Calu3 (cell line): ENCODE measurements at regions not wholly inside any gene's neighbourhood (a gene's known extent, or its start where the extent isn't known, plus 50 kb on each side); places are given as distances from the start of the nearest gene placed in this dataset.

Experiments
- BruUV-seq: library from RNA; stranded (reverse); fragments of 400-500 nt; replicated peaks from 2 replicates; lab custom pipeline; 2021; lab: Mats Ljungman, UMichigan
- CTCF ChIA-PET: fragments of 300-600 bp; sonication (Branson Sonifier 250); formaldehyde crosslinking; loops from one replicate; lab custom pipeline; 2022; ENCODE audit warnings: antibody characterized with exemption; lab: Charles Lee
- DNase-seq: peaks from one replicate; pipeline ENCODE4 v3.0.0; 2022
- H3K27ac Mint-ChIP-seq: one replicate; pipeline ENCODE4 v1.8.0; 2022; ENCODE audit warnings: mixed read lengths; ENCODE audit not compliant: unreplicated experiment
- H3K27me3 Mint-ChIP-seq: one replicate; pipeline ENCODE4 v1.8.0; 2022; ENCODE audit warnings: mixed read lengths; ENCODE audit not compliant: unreplicated experiment
- H3K36me3 Mint-ChIP-seq: one replicate; pipeline ENCODE4 v1.8.0; 2022; ENCODE audit warnings: mild to moderate bottlenecking, moderate library complexity, mixed read lengths; ENCODE audit not compliant: insufficient read depth, unreplicated experiment
- H3K4me1 Mint-ChIP-seq: one replicate; pipeline ENCODE4 v1.8.0; 2022; ENCODE audit warnings: mild to moderate bottlenecking, low read depth, mixed read lengths; ENCODE audit not compliant: unreplicated experiment
- H3K4me3 Mint-ChIP-seq: one replicate; pipeline ENCODE4 v1.8.0; 2022; ENCODE audit warnings: mild to moderate bottlenecking, low read depth, moderate library complexity, mixed read lengths; ENCODE audit not compliant: unreplicated experiment
- H3K9me3 Mint-ChIP-seq: one replicate; pipeline ENCODE4 v1.8.0; 2022; ENCODE audit warnings: low read depth, mixed read lengths; ENCODE audit not compliant: unreplicated experiment
- intact Hi-C: fragments of 100-400 bp; cut with micrococcal nuclease; formaldehyde crosslinking; loops from one replicate; pipeline ENCODE4 v1.10.0; 2022; ENCODE audit not compliant: unreplicated experiment
- TF ChIP-seq, protein P1 (sequence below): fragments of 200-600 bp; IDR thresholded peaks from one replicate; pipeline ENCODE4 v1.8.0; 2022; ENCODE audit warnings: antibody characterized with exemption; ENCODE audit not compliant: unreplicated experiment

DNA sequence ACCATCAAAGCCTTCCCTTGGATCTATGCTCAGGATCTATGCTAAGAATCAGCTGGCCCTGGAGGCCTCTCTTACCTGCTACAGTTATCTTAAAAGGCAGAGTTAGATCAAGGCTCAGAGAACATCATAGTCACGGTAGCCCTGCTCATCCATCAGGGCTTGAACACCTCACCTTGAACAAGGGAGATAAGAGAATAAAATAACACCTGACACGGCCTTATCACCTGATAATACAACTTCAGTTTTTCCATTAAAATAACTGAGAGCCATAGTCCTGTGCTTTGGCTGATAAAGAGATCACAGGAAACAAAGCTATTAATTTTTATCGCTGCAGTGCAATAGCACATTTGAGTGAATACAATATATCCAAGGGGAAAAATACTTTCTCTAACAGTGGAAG is 85.6 kb upstream of the LPP start:
- Mint-ChIP-seq H3K9me3 (no peaks in the 10 kb centered on the region), H3K27me3 (no peaks in the 10 kb centered on the region), H3K36me3 (no peaks in the 10 kb centered on the region), H3K27ac (no peak overlapping the region), H3K4me3 (no peak overlapping the region), H3K4me1 (peaks cover 8% of the 10 kb centered on the region)
- intact Hi-C loops = no loop called here
- DNase-seq = no peak
- BruUV-seq = no TSS peak
- TF ChIP-seq, protein P1, sequence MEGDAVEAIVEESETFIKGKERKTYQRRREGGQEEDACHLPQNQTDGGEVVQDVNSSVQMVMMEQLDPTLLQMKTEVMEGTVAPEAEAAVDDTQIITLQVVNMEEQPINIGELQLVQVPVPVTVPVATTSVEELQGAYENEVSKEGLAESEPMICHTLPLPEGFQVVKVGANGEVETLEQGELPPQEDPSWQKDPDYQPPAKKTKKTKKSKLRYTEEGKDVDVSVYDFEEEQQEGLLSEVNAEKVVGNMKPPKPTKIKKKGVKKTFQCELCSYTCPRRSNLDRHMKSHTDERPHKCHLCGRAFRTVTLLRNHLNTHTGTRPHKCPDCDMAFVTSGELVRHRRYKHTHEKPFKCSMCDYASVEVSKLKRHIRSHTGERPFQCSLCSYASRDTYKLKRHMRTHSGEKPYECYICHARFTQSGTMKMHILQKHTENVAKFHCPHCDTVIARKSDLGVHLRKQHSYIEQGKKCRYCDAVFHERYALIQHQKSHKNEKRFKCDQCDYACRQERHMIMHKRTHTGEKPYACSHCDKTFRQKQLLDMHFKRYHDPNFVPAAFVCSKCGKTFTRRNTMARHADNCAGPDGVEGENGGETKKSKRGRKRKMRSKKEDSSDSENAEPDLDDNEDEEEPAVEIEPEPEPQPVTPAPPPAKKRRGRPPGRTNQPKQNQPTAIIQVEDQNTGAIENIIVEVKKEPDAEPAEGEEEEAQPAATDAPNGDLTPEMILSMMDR = no peak
- CTCF ChIA-PET = no interaction called here

DNA sequence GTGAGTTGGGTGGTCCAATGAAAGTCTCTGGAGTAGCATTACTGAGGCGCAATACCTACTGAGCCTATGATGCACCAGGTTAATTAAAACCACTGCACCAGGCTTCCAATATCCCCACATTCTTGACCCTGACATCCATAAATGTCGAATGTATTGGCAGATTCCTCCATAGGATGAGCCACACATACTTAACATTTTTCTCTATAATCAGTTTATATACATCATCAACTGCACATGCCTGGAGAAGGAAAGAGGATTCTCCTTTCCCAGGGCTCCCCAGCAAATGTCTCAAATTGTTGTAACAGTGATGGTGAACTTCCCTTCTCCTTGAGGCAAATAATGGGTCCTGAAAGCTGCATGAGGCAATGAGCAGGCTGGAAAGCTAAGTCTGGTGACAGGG is 82.3 kb upstream of the LPP start:
- Mint-ChIP-seq H3K4me3 (no peak overlapping the region), H3K36me3 (no peaks in the 10 kb centered on the region), H3K9me3 (no peaks in the 10 kb centered on the region), H3K27ac (no peak overlapping the region), H3K4me1 (no peaks in the 10 kb centered on the region), H3K27me3 (no peaks in the 10 kb centered on the region)
- BruUV-seq = no TSS peak
- CTCF ChIA-PET = no interaction called here
- intact Hi-C loops = no loop called here
- DNase-seq = no peak
- TF ChIP-seq, protein P1 = no peak

DNA sequence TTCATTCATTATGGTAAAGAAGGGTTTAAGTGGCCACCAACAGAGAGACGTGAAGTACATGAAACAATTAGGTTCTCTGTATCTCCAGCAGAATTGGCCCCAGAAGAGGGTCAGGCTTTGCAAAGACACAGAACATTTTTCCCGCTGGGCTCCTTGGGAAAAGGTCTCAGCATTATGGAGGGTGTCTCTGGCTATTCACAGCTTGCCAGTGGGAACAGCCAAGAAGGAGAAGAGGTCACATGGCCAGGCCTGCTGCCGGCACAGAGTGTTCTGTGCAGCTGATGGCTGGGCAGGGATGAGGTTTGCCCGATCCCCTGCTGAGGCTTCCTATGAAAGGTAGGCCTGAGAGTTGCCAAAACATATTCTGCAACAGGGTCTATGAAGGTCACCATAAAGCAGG is 77.8 kb upstream of the LPP start:
- H3K4me1 Mint-ChIP-seq = no peaks in the 10 kb centered on the region
- no peak overlapping the region for H3K27ac Mint-ChIP-seq
- intact Hi-C loops = no loop called here
- DNase-seq = no peak
- no peaks in the 10 kb centered on the region for H3K27me3 Mint-ChIP-seq
- CTCF ChIA-PET = interaction anchor here (0.7 kb wide), 1 partner anchor 36 kb away, joined by 4 read pairs; no protein-coding TSS in a partner anchor
- BruUV-seq = no TSS peak
- no peak overlapping the region for H3K4me3 Mint-ChIP-seq
- no peaks in the 10 kb centered on the region for H3K36me3 Mint-ChIP-seq
- TF ChIP-seq, protein P1 = no peak
- H3K9me3 Mint-ChIP-seq = peaks cover 4% of the 10 kb centered on the region

DNA sequence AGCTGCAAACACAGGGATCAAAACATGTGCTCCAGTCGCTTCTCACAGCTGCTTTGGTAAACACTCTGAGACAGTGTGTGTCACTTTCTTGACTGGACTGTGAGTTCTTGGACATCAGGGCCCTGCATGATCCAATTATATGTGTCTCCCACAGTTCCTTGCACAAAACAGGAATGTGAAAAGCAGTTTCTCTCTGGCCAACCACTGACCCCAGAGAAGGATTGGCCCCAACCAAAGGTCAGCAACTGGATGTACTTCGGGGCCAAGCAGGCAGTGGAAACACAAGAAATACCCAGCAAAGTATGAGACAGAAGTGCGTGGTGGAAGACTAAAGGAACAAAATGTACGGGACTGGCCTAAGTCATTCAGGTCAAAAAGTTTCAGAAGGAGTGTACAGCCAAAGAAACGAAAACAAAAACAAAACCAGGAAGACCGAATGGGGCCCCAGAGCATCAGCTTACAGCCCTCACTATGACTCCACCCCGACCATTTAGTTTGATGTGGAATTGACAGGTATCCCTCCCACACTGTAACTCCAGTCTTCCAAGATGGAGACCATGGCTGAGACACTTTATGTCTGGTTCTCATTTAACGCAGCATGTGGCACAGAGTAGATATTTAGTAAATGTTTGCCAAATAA is 76.7 kb upstream of the LPP start:
- Mint-ChIP-seq H3K27me3 (no peaks in the 10 kb centered on the region), H3K4me3 (no peak overlapping the region), H3K36me3 (no peaks in the 10 kb centered on the region), H3K27ac (no peak overlapping the region), H3K9me3 (peaks cover 4% of the 10 kb centered on the region), H3K4me1 (no peaks in the 10 kb centered on the region)
- no TSS peak for BruUV-seq
- DNase-seq = no peak
- intact Hi-C loops = no loop called here
- CTCF ChIA-PET = interaction anchor here (0.6 kb wide), 1 partner anchor 90 kb away, joined by 4 read pairs; no protein-coding TSS in a partner anchor
- TF ChIP-seq, protein P1 = no peak
